Fibroblast of skin of left biceps (primary cell): ENCODE measurements at regions not wholly inside any gene's neighbourhood (a gene's known extent, or its start where the extent isn't known, plus 50 kb on each side); places are given as distances from the start of the nearest gene placed in this dataset.

ENCODE experiments used
- DNase-seq, 2 experiments: peaks; one replicate each; pipeline ENCODE4 v3.0.0-alpha.2; 2013; ENCODE audit warnings: low read depth in 2 of 2

- DNase-seq, result no peak
Measured at GRCh38 chr1:191971447-191971846, 186.8 kb upstream of the RGS18 start.

DNA sequence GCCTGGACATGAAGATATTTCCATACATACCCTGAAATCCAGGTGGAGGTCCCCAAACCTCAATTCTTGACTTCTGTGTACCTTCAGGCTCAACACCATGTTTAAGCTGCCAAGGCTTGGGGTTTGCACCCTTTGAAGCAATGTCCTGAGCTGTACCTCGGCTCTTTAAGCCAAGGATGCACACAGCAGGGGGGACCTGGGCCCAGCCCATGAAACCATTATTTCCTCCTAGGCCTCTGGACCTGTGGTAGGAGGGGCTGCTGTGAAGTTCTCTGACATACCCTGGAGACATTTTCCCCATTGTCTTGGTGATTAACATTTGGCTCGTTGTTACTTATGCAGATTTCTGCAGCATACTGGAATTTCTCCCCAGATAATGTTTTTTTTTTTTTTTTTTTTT is 184.3 kb upstream of the RGS18 start:
- DNase-seq, result no peak

DNA sequence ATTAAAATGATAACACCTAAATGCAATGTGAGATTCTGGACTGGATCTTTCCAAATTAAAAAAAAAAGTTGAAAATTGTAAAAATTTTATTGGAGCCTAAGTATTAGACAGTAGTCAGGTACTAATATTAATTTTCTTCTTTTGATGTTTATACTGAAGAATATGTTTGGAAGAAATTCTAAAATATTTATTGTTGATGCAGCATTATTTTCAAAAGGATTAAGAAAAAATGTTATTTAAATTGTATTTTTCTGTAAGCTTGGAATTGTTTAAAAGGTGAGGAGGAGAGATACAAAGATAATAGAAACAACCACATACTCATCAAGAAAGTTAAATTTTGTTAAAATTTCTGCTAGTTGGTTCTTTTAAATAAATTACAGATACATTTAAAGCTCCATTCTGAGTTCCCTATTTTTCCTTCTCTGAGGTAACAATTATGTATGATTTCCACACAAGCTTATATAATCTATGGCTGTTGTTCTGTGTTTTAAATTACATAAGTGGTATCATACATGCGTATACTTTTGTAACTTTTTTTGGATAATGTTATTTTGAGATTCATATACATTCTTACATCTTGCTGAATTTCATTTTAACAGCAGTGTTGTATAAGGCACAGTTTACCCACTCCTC is 180.3 kb upstream of the RGS18 start:
- no peak for DNase-seq

GRCh38 chr1:191984856-191985255 is 173.4 kb upstream of the RGS18 start:
- no peak for DNase-seq

DNA sequence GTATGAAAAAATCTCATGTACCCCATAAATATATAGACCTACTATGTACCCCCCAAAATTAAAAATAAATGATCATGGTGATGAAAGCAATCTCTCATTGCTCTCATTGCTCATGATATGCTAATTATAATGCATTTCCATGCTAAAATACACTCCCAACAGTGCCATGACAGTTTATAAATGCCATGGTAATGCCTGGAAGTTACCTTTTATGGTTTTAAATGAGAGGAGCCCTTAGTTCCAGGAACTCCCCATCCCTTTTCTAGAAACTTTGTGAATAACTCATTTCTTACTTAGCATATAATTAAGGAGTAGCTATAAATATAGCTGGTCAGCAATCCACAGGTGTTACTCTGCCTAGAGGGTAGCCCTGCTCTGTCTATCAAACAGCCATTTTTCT is 166.1 kb upstream of the RGS18 start:
- no peak for DNase-seq

GRCh38 chr1:191993549-191993948 is 164.7 kb upstream of the RGS18 start:
- DNase-seq, result peak; percentile 9 to 17

GRCh38 chr1:192002063-192002462 is 156.2 kb upstream of the RGS18 start:
- no peak for DNase-seq

- DNase-seq, result no peak
Measured at GRCh38 chr1:192003295-192004077, 154.8 kb upstream of the RGS18 start.

GRCh38 chr1:192005976-192006375 is 152.3 kb upstream of the RGS18 start:
- DNase-seq, result no peak

GRCh38 chr1:192008281-192008825 is 149.9 kb upstream of the RGS18 start:
- no peak for DNase-seq

DNA sequence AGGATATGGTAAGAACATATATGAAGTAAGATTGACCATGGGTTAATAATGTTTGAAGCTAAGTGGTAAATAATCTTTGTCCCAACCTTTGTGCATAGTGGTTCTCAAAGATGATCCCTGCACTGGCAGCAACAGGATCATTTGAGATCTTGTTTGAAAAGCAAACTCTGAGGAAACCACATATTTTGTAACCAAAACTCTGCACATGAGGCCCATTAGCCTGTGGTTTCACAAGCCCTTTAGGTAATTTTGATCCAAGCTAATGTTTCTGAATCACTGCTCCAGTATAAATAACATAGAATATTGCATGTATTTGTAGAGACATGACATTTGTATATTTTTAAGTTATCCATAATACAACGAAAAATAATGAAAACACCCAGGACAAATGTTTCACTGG is 147.9 kb upstream of the RGS18 start:
- DNase-seq, result peak; percentile 6 to 13

DNA sequence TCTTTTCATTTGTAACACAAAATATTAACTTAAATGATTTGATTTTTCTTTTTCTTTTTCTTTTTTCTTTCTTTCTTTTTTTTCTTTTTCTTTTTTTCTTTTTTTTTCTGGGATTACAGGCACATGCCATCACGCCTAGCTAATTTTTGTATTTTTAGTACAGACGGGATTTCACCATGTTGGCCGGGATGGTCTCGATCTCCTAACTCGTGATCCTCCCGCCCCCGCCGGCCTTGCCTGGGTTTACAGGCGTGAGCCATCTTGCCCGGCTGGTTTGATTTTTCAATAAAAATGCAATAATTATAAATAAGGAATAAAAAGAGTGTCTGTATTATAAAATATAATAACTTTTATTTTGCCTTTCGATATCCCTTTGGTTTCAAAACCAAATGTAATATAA is 146.7 kb upstream of the RGS18 start:
- no peak for DNase-seq

DNA sequence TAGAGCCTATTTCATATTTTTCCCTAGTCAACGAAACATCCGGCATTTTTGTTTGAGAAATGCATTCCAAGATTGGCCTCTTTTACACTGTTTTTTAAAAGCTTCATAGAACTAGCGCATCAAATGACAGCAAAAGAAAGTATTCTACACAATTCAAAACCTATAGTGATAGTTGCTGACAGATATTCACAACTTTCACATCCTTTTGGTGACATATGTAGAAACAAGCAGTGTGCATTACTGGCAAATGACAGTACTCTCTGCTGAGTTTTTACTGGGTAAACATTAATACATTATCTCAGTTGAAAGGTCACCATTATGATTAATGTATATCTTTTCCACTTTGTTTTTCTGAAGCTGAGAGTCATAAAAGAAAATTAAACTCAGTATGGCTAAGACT is 135.4 kb upstream of the RGS18 start:
- DNase-seq, result no peak

- no peak for DNase-seq
Measured at GRCh38 chr1:192024881-192025280, 133.4 kb upstream of the RGS18 start.

GRCh38 chr1:192038567-192038966 is 119.7 kb upstream of the RGS18 start:
- DNase-seq, result no peak

DNA sequence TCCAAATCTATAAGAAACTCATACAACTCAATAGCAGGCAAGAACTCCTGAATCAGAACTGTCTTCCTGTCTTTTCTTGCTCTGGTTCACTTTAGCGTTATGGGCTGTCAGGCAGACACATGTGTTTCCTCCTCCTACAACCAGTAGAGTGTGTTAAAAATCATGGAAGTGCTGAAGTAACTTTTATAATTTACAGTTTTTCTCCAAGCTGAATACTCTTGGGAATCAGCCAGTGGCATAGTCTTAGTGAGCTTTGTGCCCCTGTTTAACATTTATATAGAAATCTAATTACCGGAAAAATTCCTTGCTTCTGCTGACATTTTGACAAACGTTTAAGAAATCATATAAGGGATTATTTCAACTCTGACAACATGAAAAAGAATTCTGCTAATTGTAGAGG is 113.1 kb upstream of the RGS18 start:
- DNase-seq, result peak; percentile 37 to 45

- peak; percentile 10 to 23 for DNase-seq
Measured at GRCh38 chr1:192053531-192053971, 104.7 kb upstream of the RGS18 start.

DNA sequence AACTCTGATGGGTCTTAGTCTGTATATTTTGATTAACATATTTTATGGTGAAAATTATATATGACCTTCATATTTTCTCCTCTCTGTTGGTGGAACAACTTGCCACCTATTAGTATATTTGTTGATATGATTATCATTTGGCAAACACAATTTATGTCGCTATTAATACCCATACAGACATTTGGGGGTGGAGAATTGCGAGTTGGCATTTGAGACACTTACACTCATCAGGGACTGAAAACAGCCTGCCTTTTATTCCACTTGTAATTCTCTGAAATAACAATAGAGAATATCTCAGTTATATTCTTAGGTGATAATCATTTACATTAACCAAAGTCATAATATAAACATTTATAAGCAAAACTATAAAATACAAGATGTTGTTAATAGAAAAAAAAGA is 100.5 kb upstream of the RGS18 start:
- no peak for DNase-seq

- DNase-seq, result no peak
Measured at GRCh38 chr1:192059407-192059806, 98.9 kb upstream of the RGS18 start.

- no peak for DNase-seq
Measured at GRCh38 chr1:192061556-192061955, 96.7 kb upstream of the RGS18 start.

DNA sequence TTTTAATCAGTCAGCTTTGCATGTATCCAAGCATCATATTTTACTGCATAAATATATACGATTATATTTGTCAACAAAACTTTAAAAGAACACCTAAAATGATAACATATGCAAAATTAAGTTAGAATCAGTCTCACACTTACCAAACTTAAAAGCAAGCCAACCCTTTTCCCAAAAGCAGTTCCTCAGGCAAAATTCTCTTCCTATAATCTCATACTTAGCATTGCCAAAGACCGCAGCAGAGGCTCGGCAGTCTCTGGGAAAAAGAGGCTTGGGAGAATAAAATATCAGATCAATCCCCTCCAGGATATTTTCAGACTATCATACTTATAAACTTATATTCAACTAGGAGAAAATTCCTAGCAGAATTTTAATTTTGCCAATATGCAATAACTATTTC is 93.2 kb upstream of the RGS18 start:
- no peak for DNase-seq

DNA sequence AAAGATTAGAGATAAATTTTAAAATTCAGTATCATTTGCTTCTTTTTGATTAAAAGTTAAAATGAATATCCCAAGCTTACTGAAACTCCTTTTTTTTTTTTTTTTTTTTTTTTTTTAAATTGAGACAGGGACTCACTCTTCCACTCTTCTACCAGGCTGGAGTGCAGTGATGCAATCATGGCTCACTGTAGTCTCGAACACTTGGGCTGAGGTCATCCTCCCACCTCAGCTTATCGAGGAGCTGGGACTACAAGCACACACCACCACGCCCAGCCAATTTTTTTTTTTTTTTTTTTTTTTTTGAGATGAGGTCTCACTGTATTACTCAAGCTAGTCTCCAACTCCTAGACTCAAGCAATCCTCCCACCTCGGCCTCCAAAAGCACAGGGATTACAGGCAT is 92.1 kb upstream of the RGS18 start:
- no peak for DNase-seq

DNA sequence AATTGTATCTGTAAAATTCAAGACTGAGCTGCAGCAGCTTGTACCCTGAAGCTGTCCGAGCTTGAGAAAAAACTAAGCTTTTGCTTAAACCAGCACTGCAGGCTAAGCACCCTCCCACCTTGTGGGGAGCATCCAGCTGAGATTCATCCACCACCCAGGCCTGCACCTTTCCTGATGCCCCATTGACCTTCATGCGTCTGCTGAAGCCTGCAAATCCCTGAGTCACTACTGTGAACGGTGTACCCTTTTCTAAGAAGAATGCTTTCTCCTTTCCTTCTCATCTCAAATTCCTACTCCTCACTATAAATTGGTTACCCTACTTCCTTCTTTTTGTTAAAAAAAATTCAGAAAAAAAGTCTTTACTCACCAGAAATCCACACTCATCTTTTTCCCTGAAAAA is 90.9 kb upstream of the RGS18 start:
- no peak for DNase-seq
